Gastroesophageal sphincter (tissue), 4 donors: ENCODE measurements at regions not wholly inside any gene's neighbourhood (a gene's known extent, or its start where the extent isn't known, plus 50 kb on each side); places are given as distances from the start of the nearest gene placed in this dataset.

Experiments used
- ATAC-seq: fragments of 150-250 bp; one replicate; pipeline ENCODE4 v1.9.1; 2016; ENCODE audit warnings: mild to moderate bottlenecking, moderate library complexity
- H3K27ac ChIP-seq, 4 donors: fragments of 200-600 bp; sonication (generic) in 3 of 4; 1 replicate in 3 of 4; 2 replicates in 1 of 4; pipeline ENCODE4 v1.5.1; 2016 to 2019
- H3K27me3 ChIP-seq: fragments of 200-600 bp; sonication (generic); one replicate; pipeline ENCODE4 v1.5.1; 2019
- H3K36me3 ChIP-seq, 2 donors: fragments of 200-600 bp; sonication (generic); one replicate each; pipeline ENCODE4 v1.5.1; 2019; ENCODE audit warnings: control low read depth in 1 of 2
- H3K4me1 ChIP-seq, 3 donors: fragments of 200-600 bp; sonication (generic); 1 replicate in 2 of 3; 2 replicates in 1 of 3; pipeline ENCODE4 v1.5.1; 2016 to 2019; ENCODE audit warnings: control low read depth in 2 of 3
- H3K4me3 ChIP-seq, 2 donors: fragments of 200-600 bp; sonication (generic); one replicate each; pipeline ENCODE4 v1.5.1; 2019; ENCODE audit warnings: mild to moderate bottlenecking in 1 of 2, moderate library complexity in 1 of 2
- H3K9me3 ChIP-seq, 3 donors: fragments of 200-600 bp; sonication (generic); one replicate each; pipeline ENCODE4 v1.5.1; 2017 to 2019; ENCODE audit warnings: control low read depth in 2 of 3
- EP300 ChIP-seq: sonication (generic); formaldehyde crosslinking; IDR thresholded peaks from one replicate; pipeline ENCODE4 v1.6.1; 2017; ENCODE audit warnings: antibody characterized with exemption, mild to moderate bottlenecking
- POLR2A ChIP-seq, 2 donors: fragments of 450-650 bp; IDR thresholded peaks; one replicate each; pipeline ENCODE4 v1.6.1; 2017; ENCODE audit warnings: antibody characterized with exemption in 2 of 2, mild to moderate bottlenecking in 2 of 2, moderate library complexity in 1 of 2
- POLR2AphosphoS5 ChIP-seq: sonication (generic); formaldehyde crosslinking; IDR thresholded peaks from one replicate; pipeline ENCODE4 v1.6.1; 2017; ENCODE audit warnings: antibody characterized with exemption
- WGBS, 2 donors: methylation state at CpG; one replicate each; pipeline ENCODE4 v1.1.5; 2018; ENCODE audit warnings: low coverage in 1 of 2; 5-methylcytosine and 5-hydroxymethylcytosine counted together
- TF ChIP-seq, protein P1 (sequence below), 4 experiments: fragments of 200-600 bp in 2 of 4; fragments of 450-650 bp in 2 of 4; sonication (generic) in 1 of 4; IDR thresholded peaks; one replicate each; pipeline ENCODE4 v1.5.1; 2017 to 2019; ENCODE audit warnings: antibody characterized with exemption in 4 of 4, mild to moderate bottlenecking in 2 of 4, moderate library complexity in 2 of 4

DNA sequence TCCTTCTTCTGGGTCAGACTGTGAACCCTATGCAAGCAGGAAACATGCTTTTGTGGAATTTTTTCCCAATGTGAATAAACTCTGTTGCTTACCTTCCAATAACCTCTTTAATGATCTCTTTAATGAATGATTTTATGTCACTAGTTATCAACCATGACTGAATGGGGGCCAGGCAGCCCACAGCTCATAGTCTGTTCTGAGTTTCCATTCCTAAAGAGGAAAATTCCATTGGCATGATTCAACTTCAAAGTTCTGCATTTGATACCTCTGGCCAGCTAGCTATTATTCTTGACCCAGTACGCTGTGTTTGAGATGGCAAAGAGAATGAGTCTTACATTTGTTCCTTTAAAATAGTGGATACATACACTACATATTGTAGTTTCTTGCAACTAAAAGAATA is 867.8 kb upstream of the CELF2 start:
- H3K27ac ChIP-seq: no peak overlapping the region
- H3K4me3 ChIP-seq: no peak overlapping the region
- 21 to 71% methylated on average over 1 of the region's 1 CpG for WGBS, 2 donors
- H3K27me3 ChIP-seq: no peaks in the 10 kb centered on the region
- no peaks in the 10 kb centered on the region for H3K9me3 ChIP-seq
- TF ChIP-seq EP300 (no peak), POLR2A (IDR thresholded peaks at IDR 0.05) (no peak), POLR2AphosphoS5 (no peak)
- TF ChIP-seq, protein P1, sequence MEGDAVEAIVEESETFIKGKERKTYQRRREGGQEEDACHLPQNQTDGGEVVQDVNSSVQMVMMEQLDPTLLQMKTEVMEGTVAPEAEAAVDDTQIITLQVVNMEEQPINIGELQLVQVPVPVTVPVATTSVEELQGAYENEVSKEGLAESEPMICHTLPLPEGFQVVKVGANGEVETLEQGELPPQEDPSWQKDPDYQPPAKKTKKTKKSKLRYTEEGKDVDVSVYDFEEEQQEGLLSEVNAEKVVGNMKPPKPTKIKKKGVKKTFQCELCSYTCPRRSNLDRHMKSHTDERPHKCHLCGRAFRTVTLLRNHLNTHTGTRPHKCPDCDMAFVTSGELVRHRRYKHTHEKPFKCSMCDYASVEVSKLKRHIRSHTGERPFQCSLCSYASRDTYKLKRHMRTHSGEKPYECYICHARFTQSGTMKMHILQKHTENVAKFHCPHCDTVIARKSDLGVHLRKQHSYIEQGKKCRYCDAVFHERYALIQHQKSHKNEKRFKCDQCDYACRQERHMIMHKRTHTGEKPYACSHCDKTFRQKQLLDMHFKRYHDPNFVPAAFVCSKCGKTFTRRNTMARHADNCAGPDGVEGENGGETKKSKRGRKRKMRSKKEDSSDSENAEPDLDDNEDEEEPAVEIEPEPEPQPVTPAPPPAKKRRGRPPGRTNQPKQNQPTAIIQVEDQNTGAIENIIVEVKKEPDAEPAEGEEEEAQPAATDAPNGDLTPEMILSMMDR (IDR thresholded peaks at IDR 0.05): no peak
- no peak for ATAC-seq
- H3K36me3 ChIP-seq: no peaks in the 10 kb centered on the region
- H3K4me1 ChIP-seq: no peaks in the 10 kb centered on the region

DNA sequence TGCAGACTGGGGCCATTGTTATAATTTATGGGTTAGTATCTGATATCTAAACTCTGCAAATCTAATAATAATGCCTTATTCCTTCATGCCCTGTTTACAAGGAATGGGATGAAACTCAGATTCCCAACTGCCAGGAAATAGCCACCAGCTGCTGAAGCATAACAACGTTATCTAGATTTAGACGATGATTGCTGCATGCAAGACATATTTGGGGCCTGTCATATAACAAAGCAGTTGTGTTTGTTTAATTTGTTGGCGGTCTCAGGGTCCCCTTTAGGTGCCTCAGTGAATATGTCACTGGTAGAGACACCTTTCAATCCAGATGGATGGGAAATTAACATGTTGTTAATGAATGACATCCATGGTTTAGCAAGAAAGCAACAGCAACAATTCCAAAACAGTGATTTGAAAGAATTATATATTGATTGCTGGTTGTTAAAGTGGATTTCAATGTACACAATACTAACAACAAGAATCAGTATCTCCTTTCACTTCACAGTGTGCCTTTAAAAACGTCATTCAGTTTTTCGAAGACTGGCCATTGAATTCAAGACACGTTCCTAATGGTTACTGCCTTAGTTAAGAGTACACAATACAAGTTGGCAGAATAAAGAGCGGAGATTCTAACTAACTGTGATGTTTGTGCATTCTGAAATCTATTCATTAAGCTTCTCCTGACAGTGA is 860.6 kb upstream of the CELF2 start:
- peaks cover 0 to 10% (median 0%) of the 10 kb centered on the region in 3 donors for H3K9me3 ChIP-seq
- no peak for TF ChIP-seq POLR2A (IDR thresholded peaks at IDR 0.05)
- TF ChIP-seq, protein P1 (IDR thresholded peaks at IDR 0.05): no peak
- no peak for TF ChIP-seq POLR2AphosphoS5
- TF ChIP-seq EP300: no peak
- no peak overlapping the region for H3K4me3 ChIP-seq
- no peaks in the 10 kb centered on the region for H3K4me1 ChIP-seq
- no peak overlapping the region for H3K27ac ChIP-seq
- H3K27me3 ChIP-seq: no peaks in the 10 kb centered on the region
- no peaks in the 10 kb centered on the region for H3K36me3 ChIP-seq
- no peak for ATAC-seq
- WGBS, 2 donors: 66 to 69% methylated on average over 7 of the region's 7 CpGs

DNA sequence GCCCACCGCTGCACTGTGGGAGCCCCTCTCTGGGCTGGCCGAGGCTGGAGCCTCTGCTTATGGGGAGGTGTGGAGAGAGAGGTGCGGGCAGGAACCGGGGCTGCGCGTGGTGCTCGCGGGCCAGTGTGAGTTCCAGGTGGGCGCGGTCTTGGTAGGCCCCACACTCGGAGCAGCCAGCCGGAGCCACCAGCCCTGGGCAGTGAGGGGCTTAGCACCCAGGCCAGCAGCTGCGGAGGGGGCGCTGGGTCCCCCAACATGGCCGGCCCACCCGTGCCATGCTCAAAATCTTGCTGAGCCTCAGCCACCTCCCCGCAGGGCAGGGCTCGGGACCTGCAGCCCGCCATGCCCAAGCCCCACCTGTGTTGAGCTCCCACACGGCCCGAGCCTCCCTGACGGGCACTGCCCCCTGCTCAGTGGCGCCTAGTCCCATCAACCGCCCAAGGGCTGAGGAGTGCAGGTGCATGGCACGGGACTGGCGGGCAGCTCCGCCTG is 856.8 kb upstream of the CELF2 start:
- Histone ChIP-seq H3K9me3 (peaks cover 0 to 10% (median 0%) of the 10 kb centered on the region in 3 donors), H3K36me3 (no peaks in the 10 kb centered on the region), H3K27me3 (no peaks in the 10 kb centered on the region), H3K4me3 (no peak overlapping the region), H3K27ac (no peak overlapping the region), H3K4me1 (no peaks in the 10 kb centered on the region)
- WGBS, 2 donors: no CpG with 5 or more reads among the region's 27 CpGs
- TF ChIP-seq POLR2AphosphoS5: no peak
- no peak for TF ChIP-seq POLR2A (IDR thresholded peaks at IDR 0.05)
- TF ChIP-seq, protein P1 (IDR thresholded peaks at IDR 0.05): no peak
- no peak for TF ChIP-seq EP300
- no peak for ATAC-seq

DNA sequence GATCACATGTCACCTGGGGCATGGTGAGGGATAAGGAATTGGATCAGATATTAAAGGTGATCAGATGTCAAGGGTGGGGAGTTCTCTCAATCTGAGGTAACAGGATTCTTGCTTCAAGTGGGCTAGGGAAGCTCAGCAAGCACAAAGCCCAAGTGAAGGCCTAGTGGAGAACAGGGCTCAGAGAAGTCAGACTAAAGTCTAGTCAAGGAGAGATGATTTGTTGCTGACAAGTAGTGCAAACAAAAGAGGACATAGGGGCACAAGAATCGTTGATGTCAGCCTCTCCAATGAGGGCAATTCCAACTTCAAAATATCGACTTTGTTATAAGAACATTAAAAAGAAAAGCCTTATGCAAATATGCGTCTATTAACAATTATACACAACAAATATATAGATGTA is 852.8 kb upstream of the CELF2 start:
- TF ChIP-seq POLR2A (IDR thresholded peaks at IDR 0.05) (no peak), EP300 (no peak), POLR2AphosphoS5 (no peak)
- TF ChIP-seq, protein P1 (IDR thresholded peaks at IDR 0.05): no peak
- no peak overlapping the region for H3K27ac ChIP-seq
- H3K9me3 ChIP-seq: peaks cover 0 to 10% (median 0%) of the 10 kb centered on the region in 3 donors
- no peak for ATAC-seq
- no peaks in the 10 kb centered on the region for H3K27me3 ChIP-seq
- no peaks in the 10 kb centered on the region for H3K4me1 ChIP-seq
- WGBS, 2 donors: 74 to 78% methylated on average over 3 of the region's 3 CpGs
- H3K36me3 ChIP-seq: no peaks in the 10 kb centered on the region
- H3K4me3 ChIP-seq: no peak overlapping the region

DNA sequence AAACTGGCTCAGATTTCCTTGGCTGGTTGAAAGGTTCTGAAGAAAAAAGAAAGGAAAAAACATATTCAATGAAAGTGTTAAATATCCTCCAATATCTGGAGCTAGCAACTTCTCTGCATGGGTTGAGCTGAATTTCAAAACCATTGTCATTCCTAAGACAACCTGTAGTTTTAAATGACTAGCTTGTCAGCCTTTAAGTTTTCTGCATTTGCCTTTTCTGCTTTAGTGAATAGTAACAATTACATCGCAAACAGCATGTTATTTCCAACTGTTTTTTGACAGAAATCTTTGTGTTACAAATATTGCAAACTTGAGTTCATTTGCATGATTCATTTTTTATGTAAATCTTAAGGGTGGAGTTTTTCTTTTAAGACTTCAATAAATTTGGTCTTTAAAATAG is 852.3 kb upstream of the CELF2 start:
- no peak for ATAC-seq
- Histone ChIP-seq H3K27ac (no peak overlapping the region), H3K27me3 (no peaks in the 10 kb centered on the region), H3K36me3 (no peaks in the 10 kb centered on the region), H3K9me3 (peaks cover 0 to 8% (median 0%) of the 10 kb centered on the region in 3 donors), H3K4me1 (no peaks in the 10 kb centered on the region), H3K4me3 (no peak overlapping the region)
- WGBS, 2 donors: 58 to 73% methylated on average over 1 of the region's 1 CpG
- no peak for TF ChIP-seq EP300
